Hematopoietic multipotent progenitor cell treated with erythropoietin and hydrocortisone succinate and interleukin-3 and kit ligand, for 4 days (in vitro differentiated cells): ENCODE measurements at regions not wholly inside any gene's neighbourhood (a gene's known extent, or its start where the extent isn't known, plus 50 kb on each side); places are given as distances from the start of the nearest gene placed in this dataset.
"Not testable (repeated sequence)": the region's sequence is repeated elsewhere in the genome, so short reads cannot be mapped to it uniquely, and the experiment has no call there.

Experiments used
- DNase-seq: peaks from one replicate; pipeline ENCODE4 v3.0.0-alpha.2; 2015

DNA sequence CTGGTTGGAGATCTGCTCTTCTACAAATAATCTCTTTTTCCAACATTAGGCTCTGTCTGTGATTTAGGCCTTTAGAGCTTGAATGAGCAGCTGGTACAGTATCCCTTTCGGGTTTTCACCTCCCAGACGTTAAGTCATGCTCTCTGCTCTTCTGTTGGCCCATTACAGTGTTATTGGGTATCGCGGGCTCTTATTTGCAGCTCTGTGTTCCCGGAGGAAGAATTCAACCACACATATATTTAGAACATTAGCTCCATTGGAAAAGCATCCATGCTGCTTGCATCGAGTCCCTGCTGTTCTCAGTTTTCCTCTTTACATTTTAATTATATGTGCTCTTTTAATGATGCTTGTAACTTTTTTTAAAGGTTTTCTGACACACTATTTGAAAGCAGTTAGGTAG, 278.0 kb upstream of the ADCY2 start:
- no peak for DNase-seq

DNA sequence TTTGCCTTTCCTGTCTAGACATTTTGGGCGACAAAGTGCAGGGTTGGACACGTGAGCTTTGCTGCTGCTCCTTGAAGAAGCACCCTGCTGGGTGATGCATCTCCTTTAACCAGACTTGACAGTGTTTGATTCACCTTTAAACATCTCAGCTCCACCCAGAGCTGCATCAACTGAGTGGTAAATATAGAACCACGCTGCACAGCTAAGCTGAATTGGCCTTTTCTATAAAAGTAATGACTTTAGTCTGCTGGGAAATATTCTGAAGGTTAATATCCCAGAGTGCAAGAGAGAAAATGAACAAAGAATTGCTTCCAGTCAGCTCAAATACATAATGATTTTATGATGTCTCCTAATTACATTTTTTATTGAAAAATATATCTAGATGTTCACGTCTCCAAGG, 264.3 kb upstream of the ADCY2 start:
- DNase-seq, result no peak

- no peak for DNase-seq
Observed at GRCh38 chr5:7146886-7147285, 249.1 kb upstream of the ADCY2 start.

DNA sequence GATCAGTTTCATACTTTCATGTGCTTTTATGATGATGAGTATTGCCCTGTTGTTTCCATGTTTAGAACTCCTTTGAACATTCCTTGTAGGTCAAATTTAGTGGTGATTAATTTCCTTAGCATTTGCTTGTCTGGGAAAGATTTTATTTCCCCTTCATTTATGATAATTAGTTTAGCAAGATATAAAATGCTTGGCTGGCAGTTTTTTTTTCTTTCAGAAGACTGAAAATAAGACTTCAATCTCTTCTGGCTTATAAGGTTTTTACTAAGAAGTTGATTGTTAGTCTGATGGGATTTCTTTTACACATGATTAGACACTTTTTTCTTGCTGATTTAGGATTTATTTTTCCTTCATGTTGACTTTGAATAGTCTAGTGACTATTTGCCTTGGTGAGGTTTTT, 238.9 kb upstream of the ADCY2 start:
- DNase-seq, result no peak

DNA sequence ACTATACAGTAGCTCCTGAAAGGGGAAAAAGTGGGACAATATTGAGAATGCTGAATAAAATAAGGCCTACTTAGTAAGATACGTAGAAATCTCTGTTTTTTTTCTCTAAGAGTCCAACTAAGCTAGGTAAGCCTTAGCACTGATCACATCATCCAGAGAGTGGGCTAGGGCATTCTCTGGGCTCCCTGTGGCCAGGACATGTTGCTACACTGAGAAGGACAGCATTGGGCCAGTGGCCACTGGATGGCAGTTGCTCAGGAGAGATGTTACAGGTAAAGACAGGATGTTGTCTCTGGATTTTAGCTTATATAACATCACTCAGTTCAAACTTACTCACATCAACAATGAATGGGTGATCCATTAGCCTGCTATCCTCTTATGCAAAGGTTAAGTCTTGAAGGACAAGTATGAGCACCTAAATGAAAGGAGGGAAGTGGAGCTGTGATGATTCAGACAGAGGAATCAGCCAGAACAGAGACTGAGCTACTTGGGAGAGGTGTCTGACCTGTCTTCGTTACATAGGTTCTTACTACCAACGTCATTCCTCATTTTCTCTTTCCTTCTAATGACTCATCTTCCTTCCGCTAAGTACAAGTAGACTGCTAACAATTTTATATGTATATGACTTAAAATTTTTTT, 226.6 kb upstream of the ADCY2 start:
- DNase-seq, result no peak

DNA sequence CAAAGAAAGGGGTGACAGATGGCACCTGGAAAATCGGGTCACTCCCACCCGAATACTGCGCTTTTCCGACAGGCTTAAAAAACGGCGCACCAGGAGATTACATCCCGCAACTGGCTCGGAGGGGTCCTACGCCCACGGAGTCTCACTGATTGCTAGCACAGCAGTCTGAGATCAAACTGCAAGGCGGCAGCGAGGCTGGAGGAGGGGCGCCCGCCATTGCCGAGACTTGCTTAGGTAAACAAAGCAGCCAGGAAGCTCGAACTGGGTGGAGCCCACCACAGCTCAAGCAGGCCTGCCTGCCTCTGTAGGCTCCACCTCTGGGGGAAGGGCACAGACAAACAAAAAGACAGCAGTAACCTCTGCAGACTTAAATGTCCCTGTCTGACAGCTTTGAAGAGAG, 225.2 kb upstream of the ADCY2 start:
- DNase-seq, result not testable (repeated sequence)

GRCh38 chr5:7179364-7179763, 216.6 kb upstream of the ADCY2 start:
- DNase-seq, result no peak

GRCh38 chr5:7181841-7182240, 214.1 kb upstream of the ADCY2 start:
- DNase-seq, result no peak

GRCh38 chr5:7185742-7186141, 210.2 kb upstream of the ADCY2 start:
- DNase-seq, result no peak

GRCh38 chr5:7186818-7187217, 209.1 kb upstream of the ADCY2 start:
- no peak for DNase-seq

GRCh38 chr5:7190712-7191250, 205.2 kb upstream of the ADCY2 start:
- no peak for DNase-seq

- no peak for DNase-seq
Observed at GRCh38 chr5:7192016-7192415, 203.9 kb upstream of the ADCY2 start.

- no peak for DNase-seq
Observed at GRCh38 chr5:7202846-7203245, 193.1 kb upstream of the ADCY2 start.

- no peak for DNase-seq
Observed at GRCh38 chr5:7207979-7208378, 188.0 kb upstream of the ADCY2 start.

DNA sequence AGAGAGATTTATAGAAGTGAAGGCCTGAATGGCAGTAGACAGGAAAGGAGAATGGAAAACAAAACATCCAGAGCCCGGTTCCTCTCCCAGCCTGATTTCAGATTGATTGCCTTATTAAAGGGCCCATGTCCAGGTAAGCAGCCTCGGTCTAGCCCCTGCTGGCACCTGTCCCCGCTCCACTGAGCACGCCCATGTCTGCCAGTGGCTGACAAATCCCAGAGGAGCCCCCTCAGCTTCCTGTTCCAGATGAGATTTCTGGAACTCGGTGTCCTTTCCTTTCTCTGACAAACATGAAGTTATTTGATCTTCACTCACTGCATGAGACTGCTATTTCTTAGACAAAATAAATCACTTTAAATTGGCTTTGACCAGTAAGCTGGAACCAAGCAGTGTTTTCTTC, 187.0 kb upstream of the ADCY2 start:
- DNase-seq, result no peak

DNA sequence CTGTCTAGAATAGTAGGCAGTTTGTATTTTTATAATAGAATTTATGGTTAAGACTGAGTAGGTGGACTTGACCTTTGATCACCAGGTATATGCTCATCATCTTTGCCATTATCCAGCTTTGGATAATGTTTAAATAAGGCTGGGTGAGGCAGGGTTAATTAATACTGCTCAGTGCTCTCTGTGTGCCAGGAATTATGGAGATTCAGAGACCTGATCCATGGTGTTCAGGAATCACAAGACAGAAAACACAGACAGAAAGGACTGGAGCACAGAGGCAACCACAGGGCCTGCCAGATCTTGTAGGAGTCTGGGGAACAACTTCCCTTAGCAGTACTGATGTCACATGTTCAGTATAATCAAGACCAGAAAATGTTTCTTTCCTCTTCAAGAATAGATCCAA, 186.3 kb upstream of the ADCY2 start:
- no peak for DNase-seq

- DNase-seq, result no peak
Observed at GRCh38 chr5:7210549-7210948, 185.4 kb upstream of the ADCY2 start.

DNA sequence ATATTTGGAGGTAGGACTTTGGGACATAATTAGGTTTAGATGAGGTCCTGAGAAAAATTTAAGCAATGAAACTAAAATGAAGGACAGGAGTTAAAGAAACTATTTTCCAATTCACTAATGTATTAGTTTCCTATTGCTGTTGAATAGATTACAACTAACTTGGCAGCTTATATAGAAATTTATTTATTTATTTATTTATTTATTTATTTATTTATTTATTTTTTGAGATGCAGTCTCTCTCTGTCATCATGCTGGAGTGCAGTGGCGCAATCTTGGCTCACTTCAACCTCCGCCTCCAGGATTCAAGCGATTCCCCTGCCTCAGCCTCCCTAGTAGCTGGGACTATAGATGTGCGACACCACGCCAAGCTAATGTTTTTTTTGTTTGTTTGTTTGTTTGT, 182.4 kb upstream of the ADCY2 start:
- no peak for DNase-seq

DNA sequence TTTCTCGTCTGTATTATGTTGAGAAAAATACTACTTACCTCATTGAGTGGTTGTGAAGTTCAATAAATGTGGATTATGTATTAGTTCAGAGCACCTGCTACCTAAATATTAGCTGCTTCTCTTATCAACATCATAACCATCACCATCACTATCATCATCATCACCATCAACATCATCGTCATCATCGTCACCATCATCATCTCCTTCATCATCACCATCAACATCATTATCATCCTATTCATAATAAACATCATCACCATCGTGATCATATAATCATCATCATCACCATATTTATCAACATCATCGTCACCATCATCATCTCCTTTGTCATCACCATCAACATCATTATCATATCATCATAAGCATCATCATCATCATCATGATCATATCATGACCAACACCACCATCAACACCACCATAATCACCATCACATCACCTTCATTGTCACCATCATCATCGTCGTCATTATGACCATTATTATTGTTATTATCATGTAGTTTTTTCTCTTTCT, 181.0 kb upstream of the ADCY2 start:
- DNase-seq, result no peak

GRCh38 chr5:7218141-7218540, 177.8 kb upstream of the ADCY2 start:
- DNase-seq, result no peak

- no peak for DNase-seq
Observed at GRCh38 chr5:7220156-7220555, 175.8 kb upstream of the ADCY2 start.

DNA sequence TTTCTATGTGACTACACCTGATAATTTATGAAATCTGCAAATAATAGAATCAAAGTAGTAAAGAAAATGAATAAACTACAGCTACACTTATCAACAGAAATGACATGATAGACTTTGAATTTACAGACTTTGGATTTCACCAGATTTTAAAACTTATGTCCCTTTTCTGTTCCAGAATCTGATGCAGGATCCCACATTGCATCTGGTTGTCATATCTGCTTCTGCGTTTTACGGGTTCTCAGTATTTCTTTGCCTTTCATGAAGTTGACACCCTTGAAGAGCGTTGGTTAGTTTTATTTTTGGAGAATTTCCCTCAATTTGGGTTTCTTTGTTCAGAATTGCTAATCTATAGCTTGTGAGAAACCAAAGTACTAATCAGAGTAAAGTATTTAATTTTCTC, 174.9 kb upstream of the ADCY2 start:
- DNase-seq, result no peak

GRCh38 chr5:7225826-7226225, 170.1 kb upstream of the ADCY2 start:
- DNase-seq, result no peak

DNA sequence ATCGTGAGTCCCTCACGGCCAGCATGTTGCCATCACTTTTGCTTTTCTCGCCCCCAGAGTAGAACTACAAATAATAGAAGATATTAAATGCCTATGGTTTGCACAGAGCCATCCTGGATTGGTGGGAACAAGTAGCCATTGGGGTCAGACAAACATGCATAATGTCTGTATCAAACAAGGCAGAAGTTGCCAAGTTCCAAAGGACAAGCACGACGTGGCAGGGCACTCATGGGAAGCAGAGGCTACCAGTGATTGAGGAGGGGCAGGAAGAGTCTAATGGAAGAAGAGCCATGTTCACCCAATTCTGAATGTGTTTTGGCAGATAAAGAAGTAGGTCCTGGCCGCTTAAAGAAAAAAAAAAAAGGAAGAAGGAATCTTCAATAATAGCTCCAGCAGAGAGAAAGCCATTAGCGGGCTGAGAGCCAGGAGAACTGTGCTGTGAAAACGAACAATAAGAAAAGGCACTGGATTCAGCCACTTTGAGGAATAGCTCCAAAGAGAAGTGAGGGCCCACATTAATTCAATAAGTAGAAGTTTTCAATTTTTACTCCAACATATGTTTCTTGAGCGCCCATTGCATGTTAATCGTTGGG, 153.7 kb upstream of the ADCY2 start:
- no peak for DNase-seq

GRCh38 chr5:7244208-7244607, 151.7 kb upstream of the ADCY2 start:
- no peak for DNase-seq
